HG03558 (cell line): ENCODE measurements at regions not wholly inside any gene's neighbourhood (a gene's known extent, or its start where the extent isn't known, plus 50 kb on each side); places are given as distances from the start of the nearest gene placed in this dataset.
"Not testable (repeated sequence)": the region's sequence is repeated elsewhere in the genome, so short reads cannot be mapped to it uniquely, and the experiment has no call there.

ENCODE experiments used
- ATAC-seq: cut with Tn5 transposase; IDR thresholded peaks from one replicate; pipeline ENCODE4 v1.9.1; 2021; ENCODE audit warnings: moderate number of reproducible peaks; ENCODE audit not compliant: unreplicated experiment; ENCODE audit errors: extremely low read depth

DNA sequence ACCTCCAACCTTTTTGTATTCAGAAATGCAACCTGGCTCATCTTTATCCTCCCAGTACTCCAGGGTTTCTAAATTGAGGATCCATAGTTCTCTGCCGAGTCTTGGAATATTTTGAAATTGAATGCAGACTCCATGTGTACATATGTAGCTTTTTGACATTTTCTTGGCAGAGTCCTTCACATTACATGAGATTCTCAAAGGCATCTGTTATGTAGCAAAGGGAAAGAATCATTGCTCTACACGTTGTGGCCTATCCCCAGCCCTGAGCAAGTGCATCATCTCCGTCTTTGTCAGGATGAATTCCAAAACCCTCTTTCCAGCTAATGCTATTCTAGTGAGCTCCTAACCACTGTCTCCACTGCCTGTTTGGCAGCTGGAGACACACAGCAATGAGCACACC is 742.9 kb downstream of the DHX35 start:
- no peak for ATAC-seq

DNA sequence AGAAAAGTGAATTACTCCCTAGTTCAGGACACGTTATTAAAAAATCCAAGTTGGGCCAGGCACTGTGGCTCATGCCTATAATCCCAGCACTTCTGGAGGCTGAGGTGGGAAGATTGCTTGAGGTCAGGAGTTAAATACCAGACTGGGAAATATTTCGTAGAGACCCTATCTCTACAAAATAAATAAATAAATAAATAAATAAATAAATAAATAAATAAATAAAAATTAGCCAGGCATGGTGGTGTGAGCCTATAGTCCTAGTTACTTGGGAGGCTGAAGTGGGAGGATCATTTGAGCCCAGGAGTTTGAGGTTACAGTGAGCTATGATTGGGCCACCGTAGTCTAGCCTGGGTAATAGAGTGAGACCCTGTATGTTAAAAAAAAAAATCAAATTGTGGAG is 741.2 kb downstream of the DHX35 start:
- ATAC-seq: not testable (repeated sequence)

DNA sequence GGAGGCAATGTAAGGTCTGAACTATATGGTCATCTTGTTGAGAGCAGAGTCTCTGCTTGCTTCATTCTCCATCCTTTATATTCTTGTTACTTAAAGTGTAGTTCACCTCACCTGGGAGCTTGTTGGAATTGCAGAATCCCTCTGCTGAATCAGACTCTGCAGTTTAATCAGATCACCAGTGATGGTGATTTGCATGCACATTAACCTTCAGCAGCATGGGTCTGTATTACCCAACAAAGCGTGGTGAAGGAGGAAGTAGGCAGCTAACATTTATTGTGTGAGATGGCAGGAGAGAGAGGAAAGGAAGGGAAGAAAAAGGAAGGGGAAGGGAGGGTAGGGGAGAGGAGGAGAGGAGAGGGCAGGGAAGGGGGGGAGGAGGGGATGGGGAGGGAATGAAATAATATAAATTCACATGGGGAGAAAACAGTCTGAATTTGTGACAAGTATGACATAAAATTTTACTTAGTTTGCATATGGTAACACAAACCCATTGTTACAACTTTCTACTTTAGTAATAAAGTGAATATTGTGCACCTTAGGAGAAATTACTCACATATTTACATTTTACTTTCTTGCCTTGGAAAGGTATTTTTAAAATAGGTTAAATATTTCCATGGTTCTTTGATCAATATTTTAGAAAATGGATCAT is 740.7 kb downstream of the DHX35 start:
- no peak for ATAC-seq

DNA sequence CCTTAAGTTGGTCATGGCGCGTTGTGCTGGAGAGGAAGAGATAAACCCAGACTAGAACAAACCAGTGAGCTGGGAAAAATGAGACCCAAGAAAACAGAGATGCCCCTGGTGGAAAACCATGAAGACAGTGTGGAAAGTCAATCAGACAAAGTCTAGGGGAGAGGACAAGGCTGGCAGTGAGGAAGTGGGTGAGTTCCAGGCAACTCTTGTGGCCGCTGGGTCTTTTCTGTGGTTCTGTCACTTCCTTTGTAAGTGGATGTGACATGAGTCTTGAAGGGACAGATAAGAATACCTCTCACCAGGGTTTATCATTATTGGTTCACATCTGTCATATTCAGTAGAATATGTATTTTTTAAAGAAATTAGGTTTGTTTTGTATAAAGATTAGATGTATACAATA is 738.4 kb downstream of the DHX35 start:
- ATAC-seq: no peak

DNA sequence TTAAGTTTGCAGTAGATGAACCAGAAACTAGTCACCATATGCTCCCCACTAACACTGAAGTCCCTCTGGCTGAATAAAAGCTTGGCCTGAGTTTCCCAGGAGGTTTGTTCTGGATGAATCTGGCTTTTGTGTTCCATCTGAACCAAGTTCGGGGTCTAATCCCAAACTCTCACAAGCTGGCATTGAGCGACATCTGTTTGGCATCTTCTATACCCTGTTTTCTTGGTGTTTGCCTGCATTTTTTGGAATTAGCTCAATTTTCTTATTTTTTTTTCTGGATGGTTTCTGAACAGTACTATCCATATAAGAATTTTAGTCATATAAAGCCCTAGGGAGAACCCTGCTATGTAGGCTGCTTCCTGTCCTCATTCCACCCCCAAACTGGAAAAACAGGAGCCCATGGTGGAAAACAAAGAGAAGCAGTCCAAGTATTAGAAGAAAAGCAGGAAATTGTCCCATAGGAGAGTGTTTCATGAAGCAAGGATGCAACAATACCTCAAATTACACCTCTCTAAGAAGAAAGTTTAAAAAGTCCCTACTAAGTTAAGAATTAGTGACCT is 737.1 kb downstream of the DHX35 start:
- no peak for ATAC-seq

DNA sequence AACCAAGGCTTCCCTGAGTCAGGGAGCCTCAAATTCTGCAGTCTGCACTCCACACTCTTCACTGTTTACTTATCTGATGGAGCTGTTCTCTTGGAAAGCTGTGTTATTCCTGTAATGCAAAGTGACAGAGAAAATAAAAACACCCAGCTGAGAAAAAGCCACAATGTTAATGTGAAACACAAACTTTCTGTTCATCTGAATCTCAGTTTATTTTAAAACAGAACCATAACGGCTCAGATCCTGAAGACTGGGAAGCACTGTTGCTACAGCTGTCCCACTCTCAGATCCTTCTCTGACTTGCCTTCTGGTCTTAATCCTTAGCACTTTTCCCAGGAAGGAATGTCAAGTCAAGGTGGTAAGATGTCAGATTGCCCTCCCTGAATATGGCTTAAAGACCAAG is 736.6 kb downstream of the DHX35 start:
- no peak for ATAC-seq

DNA sequence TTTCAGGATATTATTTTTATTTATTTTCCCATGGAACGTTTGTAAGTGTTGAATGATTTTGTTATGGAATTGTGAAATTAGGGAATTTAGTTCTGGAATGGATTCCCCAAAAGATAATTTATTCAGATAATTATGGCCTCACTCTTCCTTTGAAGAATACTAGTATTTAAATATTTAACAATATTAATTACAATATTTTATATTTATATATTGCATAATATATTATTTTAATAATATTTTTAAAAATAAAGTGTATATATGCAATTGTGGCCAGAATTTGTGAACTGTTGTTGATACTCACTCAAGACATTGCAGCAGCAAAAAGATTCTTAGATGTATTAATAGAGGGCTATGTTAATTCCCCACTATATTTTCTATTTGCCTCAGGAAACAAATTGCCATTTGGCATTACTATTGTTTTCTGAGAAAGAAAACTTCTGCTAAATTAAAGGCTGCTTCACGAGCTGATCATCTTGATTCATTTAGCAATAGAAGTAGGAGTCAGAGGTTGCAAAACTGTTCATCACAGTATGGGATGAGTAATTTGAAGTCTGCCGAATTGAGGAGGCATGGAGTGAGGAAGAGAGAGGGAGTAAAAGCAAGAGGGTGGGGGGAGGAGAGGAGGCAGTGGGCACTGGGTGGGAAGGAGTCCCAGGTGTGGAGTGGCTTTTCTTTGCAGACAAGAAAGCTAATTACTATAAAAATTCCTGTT is 729.2 kb downstream of the DHX35 start:
- no peak for ATAC-seq

DNA sequence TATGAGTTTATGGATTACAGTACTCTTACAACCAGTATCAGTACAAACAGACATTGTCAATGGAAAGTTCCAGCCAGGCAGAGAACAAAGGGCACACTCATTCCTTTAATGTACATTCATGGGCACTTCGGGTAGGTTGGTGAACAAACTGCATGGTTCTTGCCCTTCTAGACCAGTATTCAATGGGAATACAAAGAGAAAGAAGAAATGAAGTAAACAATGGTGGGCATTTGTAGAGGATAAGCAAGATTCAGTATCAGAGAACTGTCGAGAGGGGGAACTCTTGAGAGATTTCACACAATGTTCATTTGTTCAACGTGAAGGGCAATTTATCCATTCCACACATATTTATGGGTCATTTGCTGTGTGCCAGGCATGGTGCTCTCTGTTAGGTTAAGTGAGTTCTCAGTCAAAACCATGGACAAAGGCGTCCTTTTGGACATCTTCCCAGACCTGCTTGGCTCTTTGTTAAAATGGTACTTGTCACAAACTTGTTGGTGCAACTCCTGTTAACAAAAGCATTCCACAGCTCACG is 714.8 kb downstream of the DHX35 start:
- no peak for ATAC-seq

DNA sequence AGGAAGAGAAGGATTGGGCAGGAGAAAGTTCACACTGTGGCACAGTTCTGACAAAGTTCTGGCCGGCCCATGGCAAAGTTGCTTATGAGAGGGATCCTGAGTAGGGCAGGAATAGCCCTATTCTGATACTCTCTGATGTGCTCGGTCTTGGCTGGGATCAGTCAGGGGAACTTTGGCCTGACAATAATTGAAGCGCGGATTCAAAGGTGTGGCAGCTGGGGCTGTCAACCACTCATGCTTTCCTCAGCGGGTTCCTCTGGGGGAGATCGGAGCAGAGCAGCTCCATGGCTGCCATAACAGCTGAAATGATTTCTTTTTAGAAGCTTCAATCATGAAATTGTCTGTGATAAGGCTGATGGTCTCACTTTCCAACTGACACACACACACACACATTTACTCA is 714.1 kb downstream of the DHX35 start:
- ATAC-seq: no peak

DNA sequence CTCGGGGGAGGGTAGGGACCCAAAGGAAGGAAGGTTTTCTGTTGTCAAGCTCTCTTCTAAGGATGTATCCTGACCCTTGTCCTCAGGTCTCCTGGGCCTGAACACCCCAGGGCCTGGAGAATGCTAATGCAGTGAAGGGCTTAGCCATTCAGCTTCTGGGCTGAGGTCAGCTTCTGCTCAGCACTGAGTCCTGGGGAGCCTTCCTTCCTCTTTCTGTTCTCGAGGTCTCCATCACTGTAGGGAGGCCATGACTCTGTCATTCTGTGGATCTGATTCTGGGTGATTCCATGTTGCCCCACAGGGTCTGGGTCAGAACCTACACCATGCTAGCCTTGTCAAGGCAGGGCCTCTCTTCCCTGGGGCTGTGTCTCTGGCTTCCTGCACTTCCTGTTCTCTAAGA is 712.7 kb downstream of the DHX35 start:
- ATAC-seq: no peak

DNA sequence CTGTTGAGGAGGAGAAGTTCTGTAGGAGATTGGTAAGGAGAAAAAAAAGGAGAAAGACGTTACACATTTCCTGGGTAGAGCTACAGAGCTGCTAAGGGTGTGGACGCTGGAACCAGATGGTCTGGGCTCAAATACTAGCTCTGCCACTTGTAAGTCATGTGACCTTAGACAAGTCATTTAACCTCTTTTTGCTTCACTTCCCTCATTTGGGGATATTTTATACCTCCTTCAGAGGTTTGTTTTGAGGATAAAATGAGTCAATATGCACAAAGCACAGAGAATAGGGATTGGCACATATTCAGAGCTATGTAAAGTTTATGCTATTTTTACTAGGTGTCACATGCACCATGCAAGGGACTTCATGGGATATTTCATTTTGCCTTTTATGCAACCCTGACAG is 708.8 kb downstream of the DHX35 start:
- ATAC-seq: no peak

DNA sequence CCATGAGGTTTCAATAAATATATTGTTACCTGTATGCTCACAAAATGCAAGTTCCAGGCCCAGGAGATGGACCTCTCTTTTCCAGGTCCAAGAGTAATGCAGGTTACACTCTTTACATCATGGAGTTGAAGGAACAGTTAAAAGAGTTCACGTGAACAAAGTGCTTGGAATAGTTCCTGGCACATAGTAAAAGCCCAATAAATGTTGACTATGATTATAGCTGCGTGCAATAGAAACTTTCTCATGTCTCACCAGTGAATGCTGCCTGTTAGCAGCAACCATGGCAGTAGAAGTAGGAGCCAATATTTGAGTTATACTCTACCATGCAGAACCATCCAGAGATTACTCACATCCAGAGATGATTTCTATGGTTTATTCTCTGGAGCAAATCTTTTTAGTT is 707.5 kb downstream of the DHX35 start:
- no peak for ATAC-seq

DNA sequence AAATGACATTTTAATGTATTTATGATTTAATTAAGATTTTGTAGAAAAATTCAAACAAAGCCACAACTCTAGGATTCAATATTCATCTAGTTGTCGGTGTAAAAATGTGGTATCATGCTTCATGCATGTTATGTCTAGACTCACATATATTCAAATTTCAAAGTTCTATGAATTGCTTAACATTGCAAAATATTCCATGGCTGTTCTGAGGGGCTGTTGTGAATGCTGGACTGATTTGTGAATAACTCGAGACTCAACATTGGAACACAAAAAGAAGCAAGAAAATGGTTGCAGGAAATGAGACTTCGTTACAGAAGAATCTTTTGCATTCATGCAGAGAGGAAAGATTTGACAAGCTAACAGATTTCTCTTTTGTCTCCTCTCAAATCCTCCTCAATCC is 705.9 kb downstream of the DHX35 start:
- ATAC-seq: no peak

DNA sequence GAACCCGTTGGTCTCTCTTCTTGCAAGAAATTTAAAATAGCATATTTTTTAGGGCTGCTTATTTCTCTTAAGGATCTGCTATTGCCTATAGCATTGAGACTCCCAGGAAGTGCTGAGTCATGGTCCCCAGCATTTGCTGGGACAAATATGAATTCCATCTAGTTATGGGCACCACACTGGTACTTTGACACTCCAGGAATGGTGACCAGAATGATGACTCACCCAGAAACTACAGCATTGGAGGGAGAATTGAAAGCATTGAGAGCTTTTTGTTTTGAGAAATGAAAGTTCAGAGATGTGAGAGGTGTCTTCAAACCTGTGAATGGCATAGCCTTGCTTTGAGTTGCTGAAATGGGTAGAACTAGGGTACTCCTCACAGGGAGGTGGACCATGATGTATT is 699.7 kb downstream of the DHX35 start:
- no peak for ATAC-seq

DNA sequence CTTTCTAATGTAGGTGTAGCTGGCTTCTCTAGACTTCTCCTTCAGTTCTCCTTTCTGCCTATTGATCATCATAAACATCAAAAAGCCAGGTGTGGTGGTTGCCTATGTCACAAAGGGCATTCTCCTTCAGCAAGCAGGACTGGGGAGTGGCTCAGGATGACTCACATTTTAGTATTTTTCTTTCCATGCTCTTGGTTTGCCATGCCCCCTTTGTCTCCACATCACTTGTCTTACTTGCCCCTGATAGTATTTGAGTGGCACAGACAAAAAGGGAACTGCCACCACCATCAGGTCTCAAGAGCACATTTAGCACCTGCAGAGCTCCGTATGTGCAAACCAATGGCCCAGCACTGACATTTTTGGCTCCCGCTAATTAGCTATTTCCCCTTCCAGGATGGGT is 698.8 kb downstream of the DHX35 start:
- ATAC-seq: no peak

DNA sequence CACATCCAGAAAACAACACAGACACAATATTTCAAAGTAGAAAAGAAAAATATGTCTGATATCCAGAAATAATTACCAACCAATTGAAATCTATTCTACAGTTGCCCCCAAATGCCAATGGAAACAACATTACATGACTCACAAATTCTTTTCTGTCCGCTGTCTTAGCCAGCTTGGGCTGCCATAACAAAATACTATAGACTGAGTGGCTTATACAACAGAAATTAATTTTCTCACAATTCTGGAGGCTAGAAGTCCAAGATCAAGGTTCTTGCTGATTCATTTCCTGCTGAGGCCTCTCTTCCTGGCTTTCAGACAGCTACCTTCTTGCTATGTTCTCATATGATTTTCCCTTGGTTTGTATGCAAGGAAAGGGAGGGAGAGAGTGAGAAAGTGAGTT is 698.1 kb downstream of the DHX35 start:
- no peak for ATAC-seq

DNA sequence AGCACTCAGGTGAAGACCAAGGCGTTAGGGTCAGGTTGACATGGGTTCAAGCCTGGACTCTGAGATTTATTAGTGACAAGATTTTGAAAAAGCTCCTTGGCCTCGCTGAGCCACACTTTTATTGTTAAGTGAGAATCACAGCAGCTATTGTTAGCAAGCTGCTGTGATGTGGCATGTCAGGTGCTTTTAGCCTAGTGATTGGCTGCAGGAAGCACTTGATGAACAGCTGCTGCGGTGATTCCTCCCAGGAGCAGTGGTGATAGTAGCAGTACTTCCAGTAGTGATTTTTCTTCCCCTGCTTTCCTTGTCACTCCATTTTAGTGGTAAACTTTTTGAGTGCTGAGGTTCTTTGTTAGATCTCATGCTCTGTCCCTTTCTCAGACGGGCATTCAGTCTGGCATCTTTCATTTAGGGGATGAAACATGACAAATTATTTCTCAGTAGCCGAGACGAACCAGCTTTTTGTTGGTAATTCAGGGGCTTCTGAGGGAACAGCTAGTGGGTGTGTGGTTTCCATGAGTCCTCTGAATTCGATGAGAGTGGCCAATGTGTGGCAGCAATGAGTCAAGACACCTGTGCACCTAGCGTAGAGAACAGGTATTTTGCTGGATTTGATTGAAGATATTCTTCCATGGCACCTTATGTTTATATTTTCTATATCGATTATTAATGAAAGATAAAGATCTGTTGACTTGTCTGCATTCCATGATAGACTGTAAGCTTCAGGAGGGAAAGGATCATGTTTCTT is 696.7 kb downstream of the DHX35 start:
- no peak for ATAC-seq

DNA sequence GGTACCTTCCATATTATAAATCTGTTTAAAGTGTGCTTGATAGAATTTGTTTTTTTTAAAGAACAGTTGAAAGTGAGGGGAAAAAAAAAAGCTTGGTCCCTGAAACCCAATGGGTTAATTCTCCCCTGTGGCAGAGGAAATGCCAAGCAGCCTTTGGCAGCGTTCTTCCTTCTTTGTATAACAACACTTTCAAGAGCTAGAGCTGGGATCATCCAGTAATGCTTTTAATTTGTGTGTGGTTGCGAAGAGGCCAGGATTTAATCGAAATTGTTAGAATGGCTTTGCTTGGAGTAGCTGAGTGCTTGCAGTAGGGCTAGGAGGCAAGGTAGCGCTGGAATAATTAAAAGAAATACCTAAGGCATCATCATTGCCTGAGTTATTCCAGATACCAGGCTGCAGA is 692.0 kb downstream of the DHX35 start:
- no peak for ATAC-seq

DNA sequence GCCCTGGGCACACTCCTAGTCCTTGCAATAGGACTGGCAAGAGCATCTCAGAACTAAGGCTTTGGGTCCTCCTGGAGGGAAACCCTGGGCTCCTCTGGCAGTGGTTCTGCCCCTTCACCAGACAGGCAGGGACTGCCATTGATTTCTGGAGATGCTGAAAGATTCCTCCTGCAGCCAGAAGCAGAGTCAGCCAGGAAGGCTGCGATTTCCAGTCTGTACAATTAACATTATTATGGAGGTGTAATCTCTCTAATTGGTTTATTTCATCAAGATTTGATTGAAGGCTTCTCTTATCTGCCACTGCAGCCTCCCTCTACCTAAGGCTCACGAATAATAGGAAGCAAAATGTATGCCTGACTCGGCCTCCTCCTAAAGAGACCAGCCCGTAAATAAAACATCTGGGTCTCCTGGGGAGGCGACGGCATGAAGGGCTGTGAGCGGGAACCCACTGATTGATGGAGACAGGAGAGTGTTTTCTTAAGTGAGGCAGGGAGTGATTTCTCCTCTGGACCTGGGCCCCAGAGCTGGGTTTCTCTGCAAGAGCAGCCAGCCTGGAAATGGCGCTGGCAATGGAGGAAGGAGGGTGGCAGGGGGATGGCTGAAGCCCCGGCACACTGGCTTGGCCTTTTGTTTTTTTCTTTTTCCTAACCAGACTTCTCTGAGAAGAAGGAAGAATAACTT is 689.6 kb downstream of the DHX35 start:
- ATAC-seq: no peak

DNA sequence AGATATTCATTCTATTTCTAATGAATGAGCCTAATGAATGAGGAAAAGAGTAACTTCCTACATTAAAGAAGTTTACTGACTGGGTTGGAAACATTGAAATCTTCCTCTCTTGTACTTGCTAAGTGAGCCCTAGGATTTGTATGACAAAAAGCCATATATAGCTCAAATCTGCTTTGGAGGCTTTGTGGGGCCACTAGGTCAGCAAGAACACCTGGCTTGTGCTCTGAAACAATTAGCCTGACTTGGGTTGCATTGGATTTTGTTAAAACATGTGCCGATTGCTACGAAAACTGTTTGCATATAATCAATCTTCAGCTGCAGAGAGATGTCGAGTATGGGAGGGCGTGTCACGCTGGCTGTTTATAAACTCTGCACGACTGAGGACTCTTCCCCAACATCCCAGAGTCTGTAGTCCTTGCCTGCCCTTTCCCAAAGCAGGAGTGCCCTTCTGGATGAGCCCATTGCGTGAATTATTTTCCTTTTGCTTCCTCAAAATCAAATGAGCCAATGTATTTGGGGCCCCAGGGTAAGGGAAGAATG is 684.8 kb downstream of the DHX35 start:
- ATAC-seq: no peak
